H7 (cell line): ENCODE measurements at regions not wholly inside any gene's neighbourhood (a gene's known extent, or its start where the extent isn't known, plus 50 kb on each side); places are given as distances from the start of the nearest gene placed in this dataset.
"Not testable (repeated sequence)": the region's sequence is repeated elsewhere in the genome, so short reads cannot be mapped to it uniquely, and the experiment has no call there.

ENCODE experiments used
- DNase-seq: peaks from one replicate; pipeline ENCODE4 v3.0.0; 2012
- H3K27me3 ChIP-seq: 2 replicates; pipeline ENCODE4 v1.6.0; 2011; ENCODE audit warnings: mild to moderate bottlenecking, low read length; ENCODE audit not compliant: control insufficient read depth, insufficient read depth
- H3K36me3 ChIP-seq: replicated peaks from 2 replicates; pipeline ENCODE4 v1.5.1; 2011; ENCODE audit warnings: low read length; ENCODE audit not compliant: control insufficient read depth, insufficient read depth
- H3K4me3 ChIP-seq: 2 replicates; pipeline ENCODE4 v1.5.1; 2011; ENCODE audit warnings: low read depth, mild to moderate bottlenecking, control low read depth, low read length, moderate library complexity; ENCODE audit not compliant: insufficient read depth

DNA sequence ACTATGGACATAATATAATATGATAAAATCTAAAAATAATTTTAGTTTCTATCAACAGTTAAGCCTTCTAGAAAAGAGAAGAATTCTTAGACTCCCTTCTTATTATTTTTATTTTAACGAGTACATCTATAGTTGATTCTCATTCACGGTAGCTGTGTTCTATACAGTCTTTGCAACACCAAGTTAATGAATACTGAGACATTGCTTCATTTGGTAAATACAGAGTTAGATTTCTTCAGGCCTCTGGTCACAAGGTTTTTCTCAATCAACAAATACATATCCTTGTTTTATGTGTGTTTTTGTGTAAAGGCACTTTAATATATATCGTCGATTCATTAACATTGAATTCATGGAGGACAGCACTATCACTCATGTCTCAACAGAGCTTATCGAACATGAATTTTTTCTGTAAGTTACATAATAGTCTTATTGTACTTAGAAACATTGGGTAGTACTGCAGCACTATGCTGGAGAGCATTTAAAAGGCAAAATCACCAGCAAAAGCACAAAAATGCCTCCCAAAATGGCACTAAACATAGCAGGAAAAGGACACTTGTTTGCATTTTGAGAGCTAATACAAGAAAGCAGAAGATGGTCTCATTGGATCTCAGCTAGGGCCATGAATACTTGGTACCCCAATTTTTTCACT is 239.0 kb downstream of the FGF10 start:
- H3K4me3 ChIP-seq: no peak overlapping the region
- no peaks in the 10 kb centered on the region for H3K27me3 ChIP-seq
- no peaks in the 10 kb centered on the region for H3K36me3 ChIP-seq
- DNase-seq: no peak

DNA sequence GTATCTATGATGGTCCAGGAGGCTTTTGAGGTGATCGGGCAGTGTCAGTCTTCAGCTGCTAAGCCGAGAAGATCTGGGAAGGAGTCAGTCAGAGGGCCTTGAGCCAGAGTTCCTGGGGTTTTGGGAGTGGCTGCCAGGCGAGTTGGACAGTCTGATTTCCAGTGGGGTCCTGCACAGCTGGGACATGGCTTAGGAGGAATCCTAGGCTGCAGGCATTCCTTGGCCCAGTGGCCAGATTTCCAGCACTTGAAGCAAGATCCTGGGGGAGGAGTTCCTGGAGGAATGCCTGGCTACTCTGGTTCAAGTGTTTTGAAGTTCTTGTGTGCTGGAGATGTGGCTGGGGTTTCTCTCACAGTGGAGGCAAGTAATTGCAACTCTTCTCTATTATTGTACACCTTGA is 271.3 kb downstream of the FGF10 start:
- H3K36me3 ChIP-seq, DNase-seq, H3K27me3 ChIP-seq, H3K4me3 ChIP-seq: not testable (repeated sequence)

DNA sequence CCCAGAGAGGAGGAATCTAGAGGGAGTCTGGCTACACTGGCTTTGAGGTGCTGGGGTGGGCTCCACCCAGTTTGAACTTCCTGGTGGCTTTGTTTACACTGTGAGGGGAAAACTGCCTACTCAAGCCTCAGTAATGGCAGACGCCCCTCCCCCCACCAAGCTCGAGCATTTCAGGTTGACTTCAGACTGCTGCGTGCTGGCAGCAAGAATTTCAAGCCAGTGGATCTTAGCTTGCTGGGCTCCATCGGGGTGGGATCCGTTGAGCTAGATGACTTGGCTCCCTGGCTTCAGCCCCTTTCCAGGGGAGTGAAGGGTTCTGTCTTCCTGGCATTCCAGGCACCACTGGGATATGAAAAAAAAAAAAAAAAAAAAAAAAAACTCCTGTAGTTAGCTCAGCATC is 281.0 kb downstream of the FGF10 start:
- DNase-seq, H3K27me3 ChIP-seq, H3K4me3 ChIP-seq, H3K36me3 ChIP-seq: not testable (repeated sequence)

DNA sequence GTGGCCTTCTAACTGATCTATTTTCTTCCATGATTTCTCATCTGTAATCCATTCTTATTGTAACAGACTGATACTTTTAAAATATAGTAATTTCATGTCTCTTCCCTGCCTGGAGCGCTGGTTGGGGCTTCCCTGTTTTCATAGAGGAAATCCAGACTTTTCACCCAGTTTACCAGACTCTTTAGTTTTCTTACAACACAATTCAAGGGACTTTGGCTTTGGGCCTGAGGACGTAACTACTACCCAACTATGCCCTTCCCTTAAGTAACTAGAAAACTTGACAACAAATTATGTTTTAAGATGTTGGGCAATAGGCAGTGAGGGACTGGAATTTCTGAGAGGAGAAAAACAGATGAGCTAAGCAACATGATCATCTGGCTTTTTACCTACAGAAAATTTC is 289.6 kb downstream of the FGF10 start:
- DNase-seq: no peak
- Histone ChIP-seq H3K4me3 (no peak overlapping the region), H3K27me3 (no peaks in the 10 kb centered on the region), H3K36me3 (no peaks in the 10 kb centered on the region)

DNA sequence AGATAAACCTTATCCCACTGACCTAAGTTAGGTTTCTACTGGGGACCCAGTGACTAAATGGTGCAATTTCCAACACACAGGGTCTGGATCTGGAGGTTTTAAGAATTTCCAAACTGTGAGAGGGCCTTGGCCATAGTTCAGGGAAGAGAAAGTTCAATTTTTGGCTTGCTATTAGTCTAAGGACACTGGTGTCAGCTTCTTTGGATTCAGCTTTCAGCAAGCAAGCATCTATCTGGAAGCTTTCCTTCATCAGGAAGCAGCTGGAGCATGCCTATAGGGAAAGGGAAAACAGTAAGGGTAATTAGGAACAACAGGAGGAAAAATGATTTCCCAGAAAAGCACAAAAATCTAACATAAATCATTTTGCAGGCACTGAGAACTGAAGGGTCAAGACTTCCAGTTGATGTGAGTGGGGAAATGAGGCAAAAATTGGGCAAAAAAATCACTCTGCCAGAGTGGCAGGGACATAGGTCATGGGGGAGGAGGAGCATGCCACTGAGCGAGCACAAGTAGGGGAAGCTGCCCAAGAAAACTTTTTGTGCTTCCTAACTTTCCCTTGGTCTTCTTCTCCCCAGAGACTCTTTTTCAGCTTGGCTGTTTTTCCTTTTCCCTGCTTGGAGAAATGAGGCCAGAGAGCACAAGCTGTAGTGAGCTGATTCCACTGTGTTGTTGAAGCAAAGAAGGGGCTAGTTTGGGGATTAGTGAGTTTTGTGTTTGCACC is 299.6 kb downstream of the FGF10 start:
- Histone ChIP-seq H3K4me3 (no peak overlapping the region), H3K36me3 (no peaks in the 10 kb centered on the region), H3K27me3 (no peaks in the 10 kb centered on the region)
- DNase-seq: no peak

DNA sequence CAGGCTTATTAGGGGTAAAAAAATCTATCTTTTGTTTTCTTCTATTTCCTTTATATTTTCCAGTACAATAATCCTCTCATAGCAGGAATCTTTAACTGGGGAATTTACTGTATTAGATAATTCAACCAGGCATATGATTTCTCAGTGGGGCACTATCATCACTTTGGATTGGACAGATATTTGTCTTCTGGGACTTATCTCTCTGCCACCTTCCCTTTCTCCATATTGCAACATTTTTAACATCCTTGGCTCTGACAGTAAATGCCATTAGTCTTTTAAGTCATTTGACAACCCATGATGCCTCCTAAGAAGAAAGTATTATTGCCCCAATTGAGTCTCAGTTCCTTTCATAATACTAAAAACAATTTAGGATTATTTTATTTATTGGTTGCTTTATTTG is 304.1 kb downstream of the FGF10 start:
- no peak for DNase-seq
- no peaks in the 10 kb centered on the region for H3K27me3 ChIP-seq
- H3K36me3 ChIP-seq: no peaks in the 10 kb centered on the region
- no peak overlapping the region for H3K4me3 ChIP-seq

DNA sequence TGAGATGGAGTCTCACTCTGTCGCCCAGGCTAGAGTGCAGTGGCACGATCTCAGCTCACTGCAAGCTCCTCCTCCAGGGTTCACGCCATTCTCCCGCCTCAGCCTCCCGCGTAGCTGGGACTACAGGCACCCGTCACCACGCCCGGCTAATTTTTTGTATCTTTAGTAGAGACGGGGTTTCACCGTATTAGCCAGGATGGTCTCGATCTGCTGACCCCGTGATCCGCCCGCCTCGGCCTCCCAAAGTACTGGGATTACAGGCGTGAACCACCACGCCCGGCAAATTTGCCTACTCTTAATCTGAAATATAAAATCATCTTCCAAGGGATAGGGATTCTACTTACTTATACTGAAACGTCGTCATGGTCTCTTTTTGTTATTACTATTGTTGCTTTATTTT is 314.7 kb downstream of the FGF10 start:
- H3K36me3 ChIP-seq, DNase-seq, H3K27me3 ChIP-seq, H3K4me3 ChIP-seq: not testable (repeated sequence)

DNA sequence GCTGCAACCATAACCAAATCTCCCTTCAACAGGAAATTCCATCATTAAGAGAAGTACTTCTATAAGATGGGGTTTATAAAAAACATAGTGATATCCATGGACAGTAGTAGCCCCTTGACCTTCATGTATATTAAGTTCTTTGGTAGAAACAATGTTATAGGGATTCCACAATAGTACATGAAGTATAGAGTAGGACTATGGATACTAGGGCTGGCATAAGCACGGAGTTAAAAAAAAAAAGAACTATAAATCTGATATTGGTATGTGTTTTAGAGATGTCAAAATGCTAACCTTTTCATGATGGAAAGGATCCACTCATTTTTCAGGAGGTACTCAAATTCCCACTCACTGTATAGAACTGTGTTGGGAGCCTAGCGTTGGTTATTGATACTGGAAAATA is 337.6 kb downstream of the FGF10 start:
- DNase-seq: no peak
- H3K27me3 ChIP-seq: no peaks in the 10 kb centered on the region
- no peak overlapping the region for H3K4me3 ChIP-seq
- H3K36me3 ChIP-seq: no peaks in the 10 kb centered on the region

DNA sequence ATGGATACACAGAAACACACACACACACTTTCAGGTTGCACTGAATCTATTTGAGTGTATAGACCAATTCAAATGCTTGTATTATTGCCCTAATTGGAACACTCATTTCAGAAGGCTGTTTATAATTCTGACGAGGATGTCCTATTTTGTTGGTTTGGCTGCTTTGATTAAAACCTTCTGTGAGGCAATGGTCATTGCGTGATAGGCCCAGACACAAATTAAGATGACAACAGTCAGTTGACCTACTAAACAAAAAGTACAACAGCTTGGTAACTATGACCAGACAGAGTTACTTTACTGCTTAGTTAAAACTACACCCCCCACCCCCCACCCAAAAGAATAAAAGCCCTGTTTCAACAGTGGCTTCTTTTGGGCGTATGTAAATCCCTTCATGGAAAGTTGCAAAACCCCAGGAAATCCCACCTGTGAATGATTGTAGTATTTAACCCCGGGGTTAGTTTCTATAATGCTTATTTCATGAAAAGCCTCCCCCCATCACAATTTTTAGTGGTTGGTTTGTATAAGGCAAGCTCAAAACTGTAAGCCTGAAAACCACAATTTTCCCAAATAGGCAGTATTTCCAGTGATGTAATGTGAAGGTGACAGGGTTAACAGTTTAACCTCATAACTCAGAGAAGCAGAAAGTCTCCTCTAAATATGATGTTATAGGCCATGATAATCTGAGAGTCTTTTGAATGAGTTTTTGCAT is 340.8 kb downstream of the FGF10 start:
- DNase-seq: no peak
- Histone ChIP-seq H3K27me3 (no peaks in the 10 kb centered on the region), H3K36me3 (no peaks in the 10 kb centered on the region), H3K4me3 (no peak overlapping the region)

DNA sequence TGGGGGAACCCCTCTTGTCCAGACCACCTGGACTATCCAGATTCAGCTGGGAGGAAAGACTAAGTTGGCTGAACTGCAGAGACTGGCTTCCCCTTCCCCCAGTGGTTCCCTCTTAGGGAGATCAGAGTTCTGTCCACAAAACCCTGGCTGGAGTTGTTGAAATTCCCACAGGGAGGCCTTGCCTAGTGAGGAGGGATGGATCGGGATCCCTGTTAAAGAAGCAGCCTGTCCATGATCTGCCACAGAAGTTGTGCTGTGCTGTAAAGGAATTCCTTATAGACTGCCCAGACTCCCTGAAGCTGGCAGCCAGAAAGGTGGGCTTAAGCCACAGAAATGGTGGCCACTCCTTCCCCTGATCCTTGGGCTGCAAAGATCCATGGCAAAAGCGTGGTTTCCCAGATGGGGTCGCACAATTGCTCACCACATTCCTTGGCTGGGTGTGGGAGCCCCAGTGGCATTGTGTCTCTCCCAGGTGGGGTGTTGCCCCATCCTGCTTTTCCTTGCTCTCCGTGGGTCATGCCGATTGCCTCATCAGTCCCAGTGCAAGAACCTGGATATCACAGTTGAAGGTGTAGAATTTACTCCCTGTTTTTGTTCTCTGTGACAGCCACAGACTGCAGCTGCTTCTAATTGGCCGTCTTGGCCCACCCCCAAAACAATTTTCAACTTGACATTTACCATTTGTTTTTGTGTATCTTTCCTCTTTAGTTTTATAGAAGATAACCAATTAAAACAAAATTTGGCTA is 342.4 kb downstream of the FGF10 start:
- Histone ChIP-seq H3K27me3 (no peaks in the 10 kb centered on the region), H3K4me3 (no peak overlapping the region), H3K36me3 (no peaks in the 10 kb centered on the region)
- DNase-seq: no peak

DNA sequence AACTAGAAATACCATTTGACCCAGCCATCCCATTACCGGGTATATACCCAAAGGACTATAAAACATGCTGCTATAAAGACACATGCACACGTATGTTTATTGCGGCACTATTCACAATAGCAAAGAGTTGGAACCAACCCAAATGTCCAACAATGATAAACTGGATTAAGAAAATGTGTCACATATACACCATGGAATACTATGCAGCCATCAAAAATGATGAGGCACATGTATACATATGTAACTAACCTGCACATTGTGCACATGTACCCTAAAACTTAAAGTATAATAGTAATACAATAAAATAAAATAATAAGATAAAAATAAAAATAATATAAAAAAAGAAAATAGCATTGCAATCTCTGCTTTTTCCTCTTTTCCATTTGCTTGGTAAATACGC is 344.7 kb downstream of the FGF10 start:
- not testable (repeated sequence) for DNase-seq, H3K36me3 ChIP-seq, H3K27me3 ChIP-seq, H3K4me3 ChIP-seq

DNA sequence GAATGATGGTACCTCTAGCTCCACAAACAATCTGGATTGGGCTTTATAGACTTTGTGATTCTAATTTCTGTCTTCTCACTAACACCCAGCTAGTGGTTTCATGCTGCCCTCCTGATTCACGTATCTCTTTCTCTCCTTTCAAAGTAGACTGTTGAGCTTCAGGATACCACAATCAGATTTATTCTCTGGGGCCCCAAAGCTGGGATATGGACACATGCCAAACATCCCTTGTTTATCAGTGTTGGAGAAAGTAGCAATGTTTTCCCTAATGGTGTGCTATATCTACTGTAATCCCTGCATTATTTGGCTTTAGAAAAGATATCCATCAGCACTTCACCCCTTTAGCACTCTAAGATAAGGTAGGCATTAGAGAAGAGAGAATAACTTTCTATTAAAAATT is 361.0 kb downstream of the FGF10 start:
- Histone ChIP-seq H3K4me3 (no peak overlapping the region), H3K36me3 (no peaks in the 10 kb centered on the region), H3K27me3 (no peaks in the 10 kb centered on the region)
- no peak for DNase-seq

DNA sequence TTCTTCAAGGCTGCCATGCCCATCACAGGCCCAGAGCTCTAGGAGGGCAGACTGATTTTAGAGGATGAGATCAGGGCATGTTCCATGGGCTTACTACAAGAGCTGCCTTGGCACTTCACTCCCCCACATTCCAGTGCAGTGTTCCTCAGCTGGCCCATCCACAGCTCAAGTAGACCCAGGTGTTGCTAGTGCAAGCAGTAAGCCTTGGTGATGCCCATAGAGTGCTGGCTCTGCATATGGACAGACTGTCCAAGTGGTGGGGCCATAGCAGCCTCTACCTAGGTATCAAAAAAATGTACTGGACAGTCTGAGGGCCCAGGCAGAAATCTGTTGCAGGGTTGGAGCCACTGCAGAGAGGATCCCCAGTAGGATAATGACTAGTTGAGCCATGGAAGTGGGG is 366.6 kb downstream of the FGF10 start:
- Histone ChIP-seq H3K4me3 (no peak overlapping the region), H3K36me3 (no peaks in the 10 kb centered on the region), H3K27me3 (no peaks in the 10 kb centered on the region)
- DNase-seq: no peak

DNA sequence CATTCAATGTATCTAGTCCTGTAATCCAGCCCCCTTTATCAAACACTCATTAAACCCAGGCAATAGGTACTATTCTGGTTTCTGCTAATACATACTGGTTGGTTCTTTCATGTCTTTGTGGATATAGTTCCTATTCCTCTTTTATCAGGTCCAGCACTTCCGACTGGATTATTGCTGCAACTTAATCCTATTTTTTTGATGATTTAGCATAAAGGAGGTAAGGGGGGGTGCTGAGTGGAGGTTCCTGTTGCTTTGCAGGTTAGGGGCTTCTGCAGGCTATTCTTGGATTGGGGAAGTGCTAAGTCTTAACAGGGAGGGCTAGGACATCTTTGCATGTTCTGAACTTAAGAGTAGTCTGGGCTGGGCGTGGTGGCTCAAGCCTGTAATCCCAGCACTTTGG is 377.7 kb downstream of the FGF10 start:
- no peak for DNase-seq
- Histone ChIP-seq H3K27me3 (no peaks in the 10 kb centered on the region), H3K36me3 (no peaks in the 10 kb centered on the region), H3K4me3 (no peak overlapping the region)
